Transverse colon (tissue), 4 donors: ENCODE measurements at regions not wholly inside any gene's neighbourhood (a gene's known extent, or its start where the extent isn't known, plus 50 kb on each side); places are given as distances from the start of the nearest gene placed in this dataset.
A peak's percentile ranks its signal among the peaks of the same experiment; 100 is the strongest.

ENCODE experiments used
- DNase-seq: peaks from one replicate; pipeline ENCODE4 v3.0.0-alpha.2; 2019
- H3K27ac ChIP-seq, 4 donors: fragments of 200-600 bp; sonication (generic); 2 replicates each; pipeline ENCODE4 v1.5.1; 2016 to 2018; ENCODE audit warnings: inconsistent platforms in 4 of 4
- H3K27me3 ChIP-seq: fragments of 200-600 bp; sonication (generic); 2 replicates; pipeline ENCODE4 v1.5.1; 2017; ENCODE audit warnings: inconsistent platforms
- H3K36me3 ChIP-seq, 4 donors: fragments of 200-600 bp; sonication (generic); 2 replicates each; pipeline ENCODE4 v1.5.1; 2017 to 2019; ENCODE audit warnings: inconsistent platforms in 4 of 4
- H3K4me1 ChIP-seq, 4 donors: fragments of 200-600 bp; sonication (generic); 2 replicates each; pipeline ENCODE4 v1.5.1; 2017 to 2020; ENCODE audit warnings: inconsistent platforms in 4 of 4
- H3K4me3 ChIP-seq, 4 donors: fragments of 200-600 bp; sonication (generic); 1 replicate in 1 of 4; 2 replicates in 3 of 4; pipeline versions ENCODE4 v1.5.1 to v1.6.1; 2017 to 2019; ENCODE audit warnings: inconsistent platforms in 4 of 4
- H3K9me3 ChIP-seq, 2 donors: fragments of 200-600 bp; sonication (generic); 2 replicates each; pipeline ENCODE4 v1.5.1; 2017 to 2019; ENCODE audit warnings: inconsistent platforms in 2 of 2
- EP300 ChIP-seq: sonication (generic); formaldehyde crosslinking; IDR thresholded peaks from one replicate; pipeline ENCODE4 v1.6.1; 2017; ENCODE audit warnings: antibody characterized with exemption, low read depth
- POLR2A ChIP-seq: fragments of 450-650 bp; IDR thresholded peaks from one replicate; pipeline ENCODE4 v1.6.1; 2016; ENCODE audit warnings: antibody characterized with exemption, mild to moderate bottlenecking, moderate library complexity
- POLR2AphosphoS5 ChIP-seq, 3 donors: sonication (generic); formaldehyde crosslinking; IDR thresholded peaks; one replicate each; pipeline ENCODE4 v1.6.1; 2016; ENCODE audit warnings: antibody characterized with exemption in 3 of 3
- WGBS, 2 donors: methylation state at CpG; one replicate each; pipeline ENCODE4 v1.1.5; 2018; ENCODE audit warnings: low coverage in 1 of 2; 5-methylcytosine and 5-hydroxymethylcytosine counted together
- in situ Hi-C, 4 donors: fragments of 200-750 bp; cut with MboI; loops; one replicate each; pipeline versions ENCODE4 v1.15.0 to v1.15.1; 2017; ENCODE audit warnings: low sequenced_read_pairs in 3 of 4, low pct_ligation_motif_present in 1 of 4, low pct_unique_long_range_greater_than_20kb in 1 of 4
- intact Hi-C: fragments of 100-400 bp; cut with DNase I; formaldehyde crosslinking; loops from one replicate; pipeline ENCODE4 v1.15.1; 2023; ENCODE audit warnings: low total_unique reads
- TF ChIP-seq, protein P1 (sequence below), 5 experiments: fragments of 200-600 bp in 3 of 5; fragments of 450-650 bp in 2 of 5; sonication (generic) in 3 of 5; IDR thresholded peaks; 1 replicate in 2 of 5; 2 replicates in 3 of 5; pipeline ENCODE4 v1.5.1; 2016 to 2017; ENCODE audit warnings: antibody characterized with exemption in 5 of 5, inconsistent platforms in 3 of 5, mild to moderate bottlenecking in 2 of 5, moderate library complexity in 1 of 5

DNA sequence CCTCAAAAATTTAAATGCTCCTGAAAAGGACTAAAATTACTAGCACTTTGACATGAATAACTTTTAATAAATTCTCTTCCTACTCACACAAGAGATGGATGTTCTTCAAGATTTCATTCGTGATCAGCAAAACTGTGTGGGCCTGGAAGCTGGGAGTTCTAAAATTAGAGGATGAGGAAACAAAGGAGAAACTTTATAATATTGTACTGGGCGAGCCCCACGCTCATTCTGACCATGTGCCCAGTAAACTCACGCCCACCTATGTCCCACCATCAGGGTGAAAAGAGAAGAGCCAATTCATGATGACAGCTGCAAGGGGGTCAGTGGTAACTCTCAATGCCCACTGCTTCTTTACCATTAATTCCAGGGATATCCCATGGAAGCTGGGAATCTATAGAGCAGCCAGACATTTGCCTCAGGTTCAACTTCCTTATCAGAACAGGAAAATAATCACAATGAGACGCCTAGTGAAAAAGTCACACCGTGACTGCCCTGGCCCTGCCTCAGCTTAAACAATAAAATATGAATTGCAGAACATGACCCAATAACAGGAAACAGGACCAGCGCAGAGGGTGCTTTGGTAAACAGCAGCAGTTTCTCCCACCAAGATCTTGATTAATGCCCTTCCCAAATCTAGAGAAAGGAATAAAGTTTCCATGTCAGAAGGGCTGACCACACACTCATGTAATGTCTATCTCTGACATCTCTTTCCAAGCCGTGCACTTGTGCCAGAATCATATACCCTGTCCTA is 438.6 kb downstream of the TXNL1 start:
- in situ Hi-C loops (loop anchor here in 1 of 4 donors (25.0 kb wide), 1 partner anchor 87 kb away; no protein-coding TSS in a partner anchor), intact Hi-C loops (no loop called here)
- Histone ChIP-seq H3K27ac (peak overlapping the region in 2 of 4 donors; percentile 1 to 14), H3K36me3 (no peaks in the 10 kb centered on the region), H3K4me1 (no peaks in the 10 kb centered on the region), H3K27me3 (no peaks in the 10 kb centered on the region), H3K4me3 (no peak overlapping the region), H3K9me3 (no peaks in the 10 kb centered on the region)
- WGBS, 2 donors, result 57 to 63% methylated on average over 6 to 8 of the region's 8 CpGs
- TF ChIP-seq, protein P1, sequence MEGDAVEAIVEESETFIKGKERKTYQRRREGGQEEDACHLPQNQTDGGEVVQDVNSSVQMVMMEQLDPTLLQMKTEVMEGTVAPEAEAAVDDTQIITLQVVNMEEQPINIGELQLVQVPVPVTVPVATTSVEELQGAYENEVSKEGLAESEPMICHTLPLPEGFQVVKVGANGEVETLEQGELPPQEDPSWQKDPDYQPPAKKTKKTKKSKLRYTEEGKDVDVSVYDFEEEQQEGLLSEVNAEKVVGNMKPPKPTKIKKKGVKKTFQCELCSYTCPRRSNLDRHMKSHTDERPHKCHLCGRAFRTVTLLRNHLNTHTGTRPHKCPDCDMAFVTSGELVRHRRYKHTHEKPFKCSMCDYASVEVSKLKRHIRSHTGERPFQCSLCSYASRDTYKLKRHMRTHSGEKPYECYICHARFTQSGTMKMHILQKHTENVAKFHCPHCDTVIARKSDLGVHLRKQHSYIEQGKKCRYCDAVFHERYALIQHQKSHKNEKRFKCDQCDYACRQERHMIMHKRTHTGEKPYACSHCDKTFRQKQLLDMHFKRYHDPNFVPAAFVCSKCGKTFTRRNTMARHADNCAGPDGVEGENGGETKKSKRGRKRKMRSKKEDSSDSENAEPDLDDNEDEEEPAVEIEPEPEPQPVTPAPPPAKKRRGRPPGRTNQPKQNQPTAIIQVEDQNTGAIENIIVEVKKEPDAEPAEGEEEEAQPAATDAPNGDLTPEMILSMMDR (IDR thresholded peaks at IDR 0.05), result no peak
- no peak for TF ChIP-seq EP300
- DNase-seq, result no peak

DNA sequence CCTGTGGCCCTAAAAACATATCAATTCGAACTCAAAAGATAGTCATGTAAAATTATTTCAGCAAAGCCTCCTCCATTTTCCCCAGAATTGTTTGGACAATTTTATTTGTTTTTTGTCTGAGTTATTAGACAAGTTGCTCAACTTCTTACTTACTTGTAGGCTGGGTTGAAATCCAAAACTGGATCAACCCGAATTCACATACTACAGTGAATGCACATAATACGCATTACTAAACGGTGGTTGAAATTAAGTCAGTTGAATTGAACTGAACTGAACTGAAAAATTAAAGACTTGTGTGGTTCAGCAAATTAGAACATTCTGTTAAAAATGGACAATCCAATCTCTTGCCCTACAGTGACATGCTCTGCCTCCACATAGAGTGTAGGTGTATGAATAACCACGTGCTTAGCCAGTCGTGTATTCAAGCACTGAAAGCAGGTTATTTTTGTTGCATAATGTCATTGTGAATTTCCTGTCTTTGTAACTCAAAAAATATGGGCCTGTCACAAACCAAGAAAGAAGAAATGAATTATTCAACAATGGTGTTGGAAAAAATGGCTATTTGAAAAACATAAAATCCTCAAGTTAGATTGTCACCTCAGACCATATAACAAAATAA is 441.0 kb downstream of the TXNL1 start:
- WGBS, 2 donors, result 70 to 80% methylated on average over 6 of the region's 6 CpGs

DNA sequence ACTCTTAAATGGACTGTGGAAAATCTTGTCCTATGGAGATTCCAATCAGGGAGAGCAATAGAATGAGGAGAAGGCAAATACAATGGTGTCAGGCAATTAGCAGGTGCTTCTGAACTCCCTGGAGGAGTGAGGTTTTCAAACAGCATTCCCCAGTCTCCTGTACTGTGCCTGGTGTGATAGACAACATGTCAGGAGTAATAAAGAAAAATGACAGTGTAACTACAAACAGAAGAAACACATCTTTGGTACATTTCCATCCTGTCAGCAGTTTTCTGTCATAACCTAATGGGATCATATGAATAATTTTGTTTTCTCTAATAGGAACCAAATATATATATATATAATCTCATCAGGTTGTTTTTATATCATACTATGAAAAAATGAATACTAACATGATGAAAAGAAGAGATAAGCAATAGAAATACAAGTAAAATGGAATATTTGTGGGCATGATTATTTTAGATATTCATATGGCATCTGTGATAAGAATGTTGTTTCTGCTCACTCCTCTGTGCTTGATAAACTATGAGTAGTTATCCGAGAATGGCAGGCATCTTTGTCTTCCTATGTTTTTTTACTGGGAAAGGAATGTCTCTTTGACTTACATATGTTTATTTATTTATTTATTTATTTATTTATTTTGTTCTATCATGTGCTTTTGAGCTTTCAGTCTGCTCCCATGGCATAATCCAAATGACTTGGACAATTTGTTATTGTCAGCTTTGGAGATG is 441.7 kb downstream of the TXNL1 start:
- intact Hi-C loops (no loop called here), in situ Hi-C loops (no loop called here)
- Histone ChIP-seq H3K4me1 (no peaks in the 10 kb centered on the region), H3K27me3 (no peaks in the 10 kb centered on the region), H3K9me3 (no peaks in the 10 kb centered on the region), H3K4me3 (no peak overlapping the region), H3K27ac (no peak overlapping the region), H3K36me3 (no peaks in the 10 kb centered on the region)
- TF ChIP-seq POLR2A (no peak), EP300 (no peak), POLR2AphosphoS5 (IDR thresholded peaks at IDR 0.05) (no peak)
- TF ChIP-seq, protein P1 (IDR thresholded peaks at IDR 0.05), result no peak
- no peak for DNase-seq
- 75% methylated on average over 1 of the region's 1 CpG for WGBS, 2 donors

More for the DNA sequence above, 441.0 kb downstream of the TXNL1 start:
- Histone ChIP-seq H3K27me3 (no peaks in the 10 kb centered on the region), H3K36me3 (no peaks in the 10 kb centered on the region), H3K27ac (no peak overlapping the region), H3K9me3 (no peaks in the 10 kb centered on the region), H3K4me1 (no peaks in the 10 kb centered on the region), H3K4me3 (no peak overlapping the region)
- in situ Hi-C loops (no loop called here), intact Hi-C loops (no loop called here)
- TF ChIP-seq, protein P1 (IDR thresholded peaks at IDR 0.05), result no peak
- TF ChIP-seq POLR2AphosphoS5 (IDR thresholded peaks at IDR 0.05) (no peak), POLR2A (no peak), EP300 (no peak)
- DNase-seq, result no peak

DNA sequence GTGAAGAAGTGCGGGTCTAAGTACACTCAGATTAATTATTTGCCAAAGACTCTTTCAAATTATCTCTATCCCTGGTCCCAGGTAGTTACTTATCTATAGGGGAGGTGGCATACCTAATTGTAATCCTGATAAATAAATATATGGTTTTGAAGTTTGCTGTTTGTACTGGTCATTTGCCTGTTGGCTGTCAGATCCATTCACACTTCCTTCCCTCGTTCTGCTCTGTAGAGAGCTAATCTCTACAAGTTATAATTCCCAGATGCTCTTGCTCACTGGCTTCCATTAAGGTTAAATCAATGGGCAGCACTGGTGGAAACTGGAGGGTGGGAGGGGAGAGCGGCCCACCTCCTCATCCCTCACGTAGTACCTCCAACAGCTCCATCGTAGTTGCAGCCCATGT is 447.1 kb downstream of the TXNL1 start:
- no peaks in the 10 kb centered on the region for H3K4me1 ChIP-seq
- in situ Hi-C loops (no loop called here), intact Hi-C loops (no loop called here)
- TF ChIP-seq POLR2A (no peak), POLR2AphosphoS5 (IDR thresholded peaks at IDR 0.05) (no peak), EP300 (no peak)
- TF ChIP-seq, protein P1 (IDR thresholded peaks at IDR 0.05), result no peak
- no peaks in the 10 kb centered on the region for H3K9me3 ChIP-seq
- no peaks in the 10 kb centered on the region for H3K36me3 ChIP-seq
- no peak overlapping the region for H3K27ac ChIP-seq
- DNase-seq, result no peak
- WGBS, 2 donors, result 81 to 84% methylated on average over 5 of the region's 5 CpGs
- no peaks in the 10 kb centered on the region for H3K27me3 ChIP-seq
- H3K4me3 ChIP-seq, result no peak overlapping the region
